Cortex of kidney (tissue), 1 donor: ENCODE measurements at regions not wholly inside any gene's neighbourhood (a gene's known extent, or its start where the extent isn't known, plus 50 kb on each side); places are given as distances from the start of the nearest gene placed in this dataset.

Experiments
- DNase-seq: peaks from one replicate; lab custom pipeline; 2025; lab: John Stamatoyannopoulos, UW

- no peak for DNase-seq
Observed at GRCh38 chr1:42034426-42034825, 115.7 kb upstream of the HIVEP3 start.

DNA sequence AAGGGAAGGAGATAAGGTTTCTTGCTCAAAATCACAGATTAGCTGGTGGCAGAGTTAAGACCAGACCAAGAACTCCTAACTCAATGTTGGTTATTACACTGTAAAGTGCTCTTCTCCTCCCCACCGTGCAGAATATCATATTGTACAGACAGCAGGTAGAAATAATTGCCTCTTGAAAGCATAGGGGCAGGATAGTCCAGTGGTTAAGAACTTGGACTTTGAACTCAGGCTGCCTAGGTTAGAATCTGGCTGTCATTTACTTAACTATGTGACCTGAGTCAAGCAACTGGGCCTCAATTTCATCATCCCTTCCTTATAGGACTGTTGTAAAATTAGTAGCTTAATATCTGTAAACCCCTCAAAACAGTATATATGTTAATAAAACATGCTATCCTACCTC lies 114.9 kb upstream of the HIVEP3 start:
- no peak for DNase-seq

GRCh38 chr1:42017730-42018129 lies 99.0 kb upstream of the HIVEP3 start:
- DNase-seq: no peak

- no peak for DNase-seq
Observed at GRCh38 chr1:42017259-42017658, 98.5 kb upstream of the HIVEP3 start.

- no peak for DNase-seq
Observed at GRCh38 chr1:42014823-42015222, 96.1 kb upstream of the HIVEP3 start.

DNA sequence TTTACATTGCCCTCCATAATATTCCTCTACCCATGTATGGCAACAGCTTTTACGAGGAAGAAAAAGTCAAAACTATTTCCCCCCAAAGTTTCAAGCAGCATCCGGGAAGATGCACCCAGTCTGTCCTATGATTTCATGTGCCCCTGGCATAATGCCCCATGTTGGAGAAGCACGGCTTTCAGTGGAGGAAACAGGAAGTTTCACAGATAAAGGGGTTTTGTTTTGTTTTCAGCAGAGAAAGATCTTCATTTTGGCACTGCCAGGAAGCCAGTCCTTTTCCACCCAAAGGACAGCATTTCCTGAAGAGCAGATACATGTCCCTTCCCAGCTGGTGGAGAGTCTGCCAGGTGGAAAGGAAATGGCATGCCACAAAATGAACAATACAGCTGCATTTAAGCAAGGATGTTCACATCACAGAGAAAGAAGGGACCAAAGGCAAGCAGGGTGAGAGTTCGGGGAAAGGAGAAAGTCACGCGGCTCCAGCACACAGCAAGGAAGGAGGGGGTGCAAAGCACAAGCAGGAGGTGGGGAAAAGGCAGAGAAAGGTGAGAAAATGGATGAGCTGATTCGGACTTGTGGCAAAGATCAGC lies 95.3 kb upstream of the HIVEP3 start:
- no peak for DNase-seq

DNA sequence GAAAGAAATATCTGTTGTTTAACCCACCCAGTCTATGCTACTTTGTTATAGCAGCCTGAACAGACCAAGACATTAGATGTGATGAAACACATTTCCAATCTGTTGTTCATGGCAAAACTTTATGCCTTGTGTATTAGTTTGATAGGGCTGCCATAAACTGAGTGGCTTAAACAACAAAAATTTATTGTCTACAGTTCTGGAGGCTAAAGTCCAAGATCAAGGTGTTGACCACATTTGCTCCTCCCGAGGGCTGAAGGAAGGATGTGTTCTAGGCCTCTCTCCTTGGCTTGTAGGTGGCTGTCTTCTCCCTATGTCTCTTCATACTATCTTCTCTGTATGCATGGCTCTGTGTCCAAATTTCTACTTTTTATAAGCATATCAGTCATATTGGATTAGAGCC lies 94.1 kb upstream of the HIVEP3 start:
- DNase-seq: no peak

- no peak for DNase-seq
Observed at GRCh38 chr1:42010381-42010780, 91.7 kb upstream of the HIVEP3 start.

- DNase-seq: no peak
Observed at GRCh38 chr1:42008264-42008663, 89.5 kb upstream of the HIVEP3 start.

DNA sequence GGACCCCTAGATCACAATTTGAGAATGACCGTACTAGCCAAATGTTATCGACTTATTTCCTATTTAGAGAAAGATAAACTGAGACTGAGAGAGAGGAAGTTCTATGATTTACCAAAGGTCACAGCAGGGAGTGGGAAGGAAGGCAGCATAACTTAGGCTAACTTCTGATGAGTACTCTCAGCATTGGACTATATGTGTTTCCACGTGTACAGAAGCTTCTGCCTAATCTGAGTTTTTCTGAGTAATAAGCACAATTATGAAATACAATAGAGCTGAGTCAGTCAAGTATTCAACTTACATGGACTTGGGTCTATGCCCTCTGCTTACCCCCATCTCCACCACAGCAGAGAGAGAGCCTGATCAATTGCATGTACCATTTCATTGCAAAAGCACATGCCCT lies 88.1 kb upstream of the HIVEP3 start:
- no peak for DNase-seq

- no peak for DNase-seq
Observed at GRCh38 chr1:42006093-42006492, 87.4 kb upstream of the HIVEP3 start.

DNA sequence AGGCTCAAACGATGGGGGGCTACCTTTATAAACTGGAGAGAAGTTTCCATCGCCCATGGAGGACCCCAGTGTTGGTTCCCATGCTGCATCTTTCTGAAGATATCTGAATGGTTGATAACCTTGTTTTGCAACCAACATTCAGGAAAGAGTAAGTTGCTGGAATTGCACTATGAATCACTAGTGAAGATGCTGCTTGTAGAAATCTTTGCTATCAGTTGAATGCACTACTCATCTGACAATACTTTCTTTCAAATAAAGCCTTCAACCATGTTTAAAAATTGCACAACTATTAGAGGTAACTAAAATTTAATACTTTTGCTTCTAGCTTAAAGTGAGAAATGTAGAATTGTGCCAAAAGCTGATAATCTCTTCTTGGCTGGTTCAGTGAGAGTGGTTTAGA lies 86.8 kb upstream of the HIVEP3 start:
- no peak for DNase-seq

GRCh38 chr1:42004860-42005259 lies 86.1 kb upstream of the HIVEP3 start:
- no peak for DNase-seq

DNA sequence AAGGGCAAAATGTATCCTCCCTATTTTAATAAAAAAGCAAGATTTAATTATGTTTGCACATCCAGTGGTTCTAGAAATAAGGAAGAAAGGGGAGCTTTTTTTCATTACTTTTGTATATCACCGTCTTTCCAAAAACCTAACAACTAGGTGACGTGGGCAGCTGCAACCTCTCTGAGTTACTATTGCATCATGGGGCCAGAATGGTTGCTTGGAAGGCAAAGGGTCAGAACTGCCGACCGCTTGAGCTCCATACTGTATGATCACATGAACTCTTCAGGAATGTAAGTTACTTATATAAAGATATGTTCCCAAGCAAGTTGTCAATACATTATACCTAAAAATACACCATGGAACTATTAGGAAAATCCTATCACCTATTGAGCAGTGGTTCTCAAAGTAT lies 85.6 kb upstream of the HIVEP3 start:
- DNase-seq: no peak

DNA sequence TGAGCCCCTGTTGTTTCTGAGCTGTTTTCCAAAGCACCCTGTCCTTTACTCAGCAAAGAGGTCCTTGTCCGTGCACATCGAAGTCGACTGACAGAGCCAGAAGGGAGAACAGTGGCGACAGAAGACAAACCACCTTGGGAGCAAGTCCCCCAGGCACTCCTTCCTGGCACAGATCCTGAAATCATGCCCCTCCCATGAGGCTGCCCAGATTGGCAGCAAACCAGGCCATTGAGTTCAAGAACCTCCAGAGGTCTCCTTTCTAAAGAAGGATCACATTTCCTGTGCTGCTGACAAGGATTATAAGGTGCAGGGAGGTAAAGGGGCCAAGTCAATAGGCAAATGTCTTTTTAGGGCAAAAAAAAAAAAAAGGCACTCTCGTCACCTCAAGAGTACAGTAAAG lies 84.7 kb upstream of the HIVEP3 start:
- no peak for DNase-seq

DNA sequence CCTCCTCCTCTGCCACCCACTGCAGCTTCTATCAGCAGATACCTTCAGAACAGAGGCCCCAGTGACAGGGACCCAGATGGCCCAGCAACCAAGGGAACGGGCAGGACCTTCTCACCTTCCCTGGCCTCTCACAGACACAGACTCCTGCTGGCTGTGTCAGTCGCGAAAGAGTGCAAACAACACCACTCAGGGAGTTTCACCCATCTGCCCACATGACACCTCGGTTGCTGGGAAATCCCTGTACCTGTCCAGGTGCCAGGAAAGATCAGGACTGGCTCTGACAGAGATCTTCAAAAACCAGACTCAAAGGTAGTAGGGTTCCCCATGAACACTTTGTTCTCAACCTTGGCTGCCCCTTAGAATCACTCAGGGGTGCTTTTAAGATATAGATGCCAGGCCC lies 83.5 kb upstream of the HIVEP3 start:
- DNase-seq: no peak

DNA sequence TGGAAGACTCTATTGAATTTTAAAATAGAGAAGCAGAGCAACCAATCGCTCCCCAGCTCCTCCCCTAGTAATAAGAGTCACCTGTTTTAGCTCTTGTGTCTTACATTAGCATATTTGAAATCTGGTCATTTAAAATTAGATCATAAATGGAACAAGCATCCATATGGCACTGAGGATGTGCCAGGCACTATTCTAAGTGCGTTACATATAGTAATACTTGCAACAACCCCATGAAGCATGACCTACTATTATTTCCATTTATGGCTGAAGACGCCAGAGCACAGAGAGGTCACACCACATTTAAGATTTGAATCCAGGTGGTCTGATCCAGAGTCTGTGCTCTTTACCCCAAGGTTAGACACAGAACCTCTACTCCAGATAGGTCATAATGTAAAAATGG lies 82.0 kb upstream of the HIVEP3 start:
- no peak for DNase-seq

- DNase-seq: no peak
Observed at GRCh38 chr1:41999884-42000283, 81.2 kb upstream of the HIVEP3 start.

DNA sequence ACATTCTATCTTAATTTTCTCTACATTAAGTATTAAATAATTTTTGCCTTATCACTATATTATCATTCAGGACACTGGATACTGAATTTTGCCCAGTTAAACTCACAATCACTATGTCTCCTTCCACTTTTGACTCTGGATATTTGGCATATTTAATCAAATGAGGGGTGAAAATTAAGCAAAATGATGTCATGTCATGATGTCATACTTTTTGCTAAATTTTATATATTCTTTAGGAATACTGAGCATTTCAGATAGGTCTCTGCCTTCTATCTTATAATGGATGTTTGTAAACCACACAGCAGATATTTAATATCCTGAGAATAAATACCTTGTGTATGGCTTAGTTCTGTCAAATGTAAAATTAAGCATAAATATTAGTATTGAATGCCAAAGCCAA lies 79.5 kb upstream of the HIVEP3 start:
- DNase-seq: no peak

DNA sequence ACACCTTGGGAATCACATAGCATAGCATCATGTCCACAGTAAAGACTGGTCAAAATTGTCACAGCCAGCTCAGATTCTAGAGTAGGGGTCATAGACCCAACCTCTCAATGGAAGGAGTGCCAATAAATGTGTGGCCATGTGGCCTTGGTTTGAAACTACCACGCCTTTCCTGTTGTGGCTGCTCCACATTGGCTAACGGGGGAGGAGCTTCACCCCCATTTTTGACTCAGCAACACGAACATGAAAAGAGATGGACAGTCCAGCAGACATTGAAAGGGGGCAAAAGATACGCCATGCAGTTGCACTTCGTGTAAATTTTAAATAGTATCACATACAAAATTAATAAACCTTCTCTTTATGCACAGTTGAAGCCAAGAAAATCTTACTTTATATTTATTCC lies 78.4 kb upstream of the HIVEP3 start:
- no peak for DNase-seq

DNA sequence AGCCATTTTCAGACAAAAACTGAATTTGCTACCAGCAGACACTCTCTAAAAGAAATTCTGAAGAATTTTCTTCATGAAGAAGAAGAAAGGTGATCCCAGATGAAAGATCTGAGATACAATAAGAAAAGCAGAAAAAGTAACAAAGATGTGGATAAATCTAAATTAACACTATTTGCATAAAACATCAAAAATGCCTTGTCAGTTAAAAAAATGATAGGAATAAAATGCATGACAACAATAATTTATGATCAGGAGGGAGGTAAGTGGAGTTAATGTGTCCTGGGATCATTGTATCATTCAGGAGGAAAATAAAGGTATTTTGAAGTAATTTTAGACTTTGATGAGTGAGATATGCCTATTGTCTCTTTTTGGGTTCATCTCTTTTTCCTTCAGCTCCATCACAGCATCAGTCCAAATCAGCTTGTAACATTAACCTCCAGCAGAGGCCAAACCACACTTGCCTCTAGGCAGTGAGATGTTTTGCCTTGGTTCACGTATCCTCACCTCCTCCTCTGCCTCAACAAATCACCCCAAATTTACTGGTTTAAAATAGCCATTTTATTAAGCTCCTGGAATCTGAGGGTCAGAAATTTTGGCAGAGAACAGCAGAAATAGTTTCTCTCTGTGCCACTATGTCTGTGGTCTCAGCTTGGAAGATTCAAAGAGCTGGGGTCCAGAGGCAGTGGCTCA lies 76.9 kb upstream of the HIVEP3 start:
- DNase-seq: no peak

- no peak for DNase-seq
Observed at GRCh38 chr1:41994195-41994894, 75.6 kb upstream of the HIVEP3 start.

DNA sequence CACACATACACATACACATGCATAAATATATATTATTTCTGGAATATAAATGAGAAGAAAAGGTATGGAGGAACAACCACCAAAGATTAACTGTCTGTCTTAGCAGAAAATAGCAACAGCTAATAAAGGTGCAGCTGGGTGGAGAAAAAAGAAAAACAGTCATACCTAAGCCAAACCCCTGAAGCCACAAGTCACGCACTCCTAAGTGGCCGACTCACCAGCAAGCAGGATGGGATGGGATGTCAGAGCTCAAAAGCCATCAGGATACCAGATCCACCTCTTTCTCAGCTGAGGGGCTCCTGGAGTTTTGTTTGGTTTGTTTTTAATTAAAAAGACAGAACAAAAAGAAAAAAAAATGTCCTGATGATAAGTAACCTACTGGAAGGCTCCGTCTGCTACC lies 64.7 kb upstream of the HIVEP3 start:
- DNase-seq: no peak

GRCh38 chr1:41981796-41982195 lies 63.1 kb upstream of the HIVEP3 start:
- DNase-seq: no peak
